ENCODE measurements at regions not wholly inside any gene's neighbourhood (a gene's known extent, or its start where the extent isn't known, plus 50 kb on each side); places are given as distances from the start of the nearest gene placed in this dataset.
"Not testable (repeated sequence)": the region's sequence is repeated elsewhere in the genome, so short reads cannot be mapped to it uniquely, and the experiment has no call there.

- TF ChIP-seq, protein P1, sequence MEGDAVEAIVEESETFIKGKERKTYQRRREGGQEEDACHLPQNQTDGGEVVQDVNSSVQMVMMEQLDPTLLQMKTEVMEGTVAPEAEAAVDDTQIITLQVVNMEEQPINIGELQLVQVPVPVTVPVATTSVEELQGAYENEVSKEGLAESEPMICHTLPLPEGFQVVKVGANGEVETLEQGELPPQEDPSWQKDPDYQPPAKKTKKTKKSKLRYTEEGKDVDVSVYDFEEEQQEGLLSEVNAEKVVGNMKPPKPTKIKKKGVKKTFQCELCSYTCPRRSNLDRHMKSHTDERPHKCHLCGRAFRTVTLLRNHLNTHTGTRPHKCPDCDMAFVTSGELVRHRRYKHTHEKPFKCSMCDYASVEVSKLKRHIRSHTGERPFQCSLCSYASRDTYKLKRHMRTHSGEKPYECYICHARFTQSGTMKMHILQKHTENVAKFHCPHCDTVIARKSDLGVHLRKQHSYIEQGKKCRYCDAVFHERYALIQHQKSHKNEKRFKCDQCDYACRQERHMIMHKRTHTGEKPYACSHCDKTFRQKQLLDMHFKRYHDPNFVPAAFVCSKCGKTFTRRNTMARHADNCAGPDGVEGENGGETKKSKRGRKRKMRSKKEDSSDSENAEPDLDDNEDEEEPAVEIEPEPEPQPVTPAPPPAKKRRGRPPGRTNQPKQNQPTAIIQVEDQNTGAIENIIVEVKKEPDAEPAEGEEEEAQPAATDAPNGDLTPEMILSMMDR (conservative IDR thresholded peaks at IDR 0.05), result no peak
- no peak overlapping the region for H3K27ac ChIP-seq
These were observed 699.7 kb upstream of the ZNF804A start for GRCh38 chr2:183898641-183899040.

- no peak overlapping the region for H3K27ac ChIP-seq
- TF ChIP-seq, protein P1 (conservative IDR thresholded peaks at IDR 0.05), result no peak
These were observed 696.4 kb upstream of the ZNF804A start for GRCh38 chr2:183901931-183902330.

DNA sequence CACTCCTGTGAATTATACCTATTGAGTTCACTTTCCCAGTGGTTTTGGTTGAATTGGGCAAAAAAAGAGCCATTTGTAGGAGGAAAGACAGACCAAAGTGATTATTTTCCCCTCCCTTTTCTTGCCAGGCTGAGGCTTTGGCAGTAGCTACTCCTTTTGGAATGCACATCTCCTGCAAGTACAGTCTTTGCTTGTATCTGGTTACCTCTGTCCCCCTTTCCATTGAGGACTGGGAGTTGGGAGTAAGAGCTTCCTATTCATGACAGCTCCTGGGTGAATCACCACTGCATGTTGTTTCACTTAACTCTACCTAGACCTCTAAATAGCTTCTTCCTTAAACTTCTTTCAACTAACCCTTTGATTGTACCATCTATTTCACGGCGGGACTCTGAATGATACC lies 695.3 kb upstream of the ZNF804A start:
- TF ChIP-seq, protein P1 (conservative IDR thresholded peaks at IDR 0.05), result no peak
- no peak overlapping the region for H3K27ac ChIP-seq

GRCh38 chr2:183916041-183916440 lies 682.3 kb upstream of the ZNF804A start:
- not testable (repeated sequence) for H3K27ac ChIP-seq

DNA sequence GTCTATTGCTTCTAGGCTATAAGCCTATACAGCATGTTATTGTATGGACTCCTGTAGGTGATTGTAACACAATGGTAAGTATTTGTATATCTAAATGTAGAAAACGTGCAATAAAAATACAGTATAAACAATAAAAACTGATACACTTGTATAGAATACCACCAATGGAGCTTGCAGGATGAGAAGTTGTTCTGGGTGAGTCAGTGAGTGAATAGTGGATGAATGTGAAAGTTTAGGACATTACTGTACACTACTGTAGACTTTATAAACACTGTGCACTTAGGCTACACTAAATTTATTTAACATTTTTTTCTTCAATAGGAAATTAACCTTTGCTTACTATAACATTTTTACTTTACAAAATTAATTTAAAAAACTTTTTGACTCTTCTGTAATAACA lies 679.2 kb upstream of the ZNF804A start:
- TF ChIP-seq, protein P1 (conservative IDR thresholded peaks at IDR 0.05), result no peak
- no peak overlapping the region for H3K27ac ChIP-seq

- H3K27ac ChIP-seq, result no peak overlapping the region
- TF ChIP-seq, protein P1 (conservative IDR thresholded peaks at IDR 0.05), result no peak
These were observed 678.4 kb upstream of the ZNF804A start for GRCh38 chr2:183919926-183920325.

- H3K27ac ChIP-seq, result no peak overlapping the region
These were observed 673.0 kb upstream of the ZNF804A start for GRCh38 chr2:183925281-183925680.

DNA sequence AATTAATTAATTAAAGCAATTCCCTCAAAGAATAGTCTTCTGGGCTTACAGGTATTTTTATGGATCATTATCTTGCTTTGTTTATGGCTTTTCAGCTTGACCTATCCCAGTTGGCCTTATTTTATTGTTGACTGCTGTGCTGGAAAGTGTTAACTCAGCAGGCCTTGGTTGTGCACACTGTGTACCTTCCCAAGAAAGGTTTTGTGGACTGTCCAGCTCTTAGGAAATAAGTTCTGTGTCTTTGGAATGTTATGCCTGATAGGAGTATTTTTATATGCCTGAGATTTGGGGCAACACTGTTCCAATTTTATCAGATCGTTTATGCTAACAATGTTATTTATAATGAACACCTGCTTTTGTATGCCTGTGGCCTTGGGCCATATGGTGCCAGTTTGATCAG lies 671.9 kb upstream of the ZNF804A start:
- no peak overlapping the region for H3K27ac ChIP-seq
- TF ChIP-seq, protein P1 (conservative IDR thresholded peaks at IDR 0.05), result no peak

More at GRCh38 chr2:183925281-183925680, 673.0 kb upstream of the ZNF804A start:
- TF ChIP-seq, protein P1 (conservative IDR thresholded peaks at IDR 0.05), result no peak
